B cell (primary cell): ENCODE measurements at regions not wholly inside any gene's neighbourhood (a gene's known extent, or its start where the extent isn't known, plus 50 kb on each side); places are given as distances from the start of the nearest gene placed in this dataset.

ENCODE experiments used
- ATAC-seq: fragments of 200-7000 bp; cut with Tn5 transposase; one replicate; pipeline ENCODE4 v1.10.0; 2021; ENCODE audit warnings: low read depth, mild to moderate bottlenecking, moderate number of reproducible peaks, moderate library complexity
- CTCF ChIA-PET: fragments of 350-600 bp; sonication (Branson Sonifier 250); formaldehyde crosslinking; loops from one replicate; lab custom pipeline; 2021; ENCODE audit warnings: antibody characterized with exemption, inconsistent platforms; lab: Charles Lee
- POLR2A ChIA-PET: fragments of 350-600 bp; sonication (Branson Sonifier 250); formaldehyde crosslinking; loops from one replicate; lab custom pipeline; 2021; ENCODE audit warnings: antibody characterized with exemption; lab: Charles Lee
- DNase-seq: peaks from one replicate; pipeline ENCODE4 v3.0.0; 2013
- H2AFZ ChIP-seq: 2 replicates; pipeline ENCODE4 v1.6.1; 2012; ENCODE audit warnings: mild to moderate bottlenecking, low read depth, low read length; ENCODE audit not compliant: insufficient read depth, poor library complexity, severe bottlenecking
- H3K27ac ChIP-seq, 2 donors: 1 replicate in 1 of 2; 2 replicates in 1 of 2; pipeline ENCODE4 v1.5.1; 2012 to 2013; ENCODE audit warnings: low read length in 2 of 2, mild to moderate bottlenecking in 2 of 2, moderate library complexity in 1 of 2
- H3K27me3 ChIP-seq, 4 experiments: fragments of 200-600 bp in 1 of 4; sonication (generic) in 1 of 4; replicated peaks in 1 of 4; 1 replicate in 2 of 4; 2 replicates in 2 of 4; pipeline versions ENCODE4 v1.6.1 to v1.7.0; 2013 to 2016; ENCODE audit warnings: low read length in 3 of 4, mild to moderate bottlenecking in 2 of 4, mixed read lengths in 1 of 4, moderate library complexity in 1 of 4; ENCODE audit not compliant: insufficient read depth in 4 of 4, control insufficient read depth in 3 of 4; ENCODE audit errors: control extremely low read depth in 1 of 4
- H3K36me3 ChIP-seq, 2 experiments: replicated peaks in 1 of 2; 1 replicate in 1 of 2; 2 replicates in 1 of 2; pipeline versions ENCODE4 v1.6.1 to v1.7.1; 2013; ENCODE audit warnings: low read length in 1 of 2; ENCODE audit not compliant: insufficient read depth in 2 of 2, control insufficient read depth in 1 of 2; ENCODE audit errors: control extremely low read depth in 1 of 2, extremely low read depth in 1 of 2
- H3K4me1 ChIP-seq, 2 donors: fragments of 200-600 bp in 1 of 2; sonication (generic) in 1 of 2; 1 replicate in 1 of 2; 2 replicates in 1 of 2; pipeline versions ENCODE4 v1.5.1 to v1.6.1; 2013 to 2017; ENCODE audit warnings: low read length in 2 of 2; ENCODE audit not compliant: control insufficient read depth in 2 of 2, insufficient read depth in 2 of 2
- H3K4me2 ChIP-seq: replicated peaks from 2 replicates; pipeline ENCODE3; 2012; ENCODE audit warnings: mild to moderate bottlenecking, low read depth, low read length; ENCODE audit not compliant: poor library complexity, severe bottlenecking
- H3K4me3 ChIP-seq, 5 experiments: fragments of 200-600 bp in 1 of 5; sonication (generic) in 1 of 5; 1 replicate in 3 of 5; 2 replicates in 2 of 5; pipeline versions ENCODE4 v1.5.1 to v1.7.0; 2011 to 2016; ENCODE audit warnings: low read length in 4 of 5, mild to moderate bottlenecking in 4 of 5, low read depth in 2 of 5, control low read depth in 1 of 5, moderate library complexity in 1 of 5; ENCODE audit not compliant: insufficient read depth in 1 of 5; ENCODE audit errors: control extremely low read depth in 1 of 5, extremely low read depth in 1 of 5
- H3K79me2 ChIP-seq: fragments of 200-600 bp; sonication (generic); one replicate; pipeline ENCODE4 v1.6.0; 2016; ENCODE audit warnings: low read length; ENCODE audit not compliant: control insufficient read depth, insufficient read depth
- H3K9ac ChIP-seq: fragments of 200-600 bp; sonication (generic); 2 replicates; pipeline ENCODE4 v1.6.1; 2017; ENCODE audit warnings: mild to moderate bottlenecking, low read length, moderate library complexity
- H3K9me3 ChIP-seq, 3 donors: one replicate each; pipeline versions ENCODE4 v1.6.1 to v1.7.1; 2013; ENCODE audit warnings: low read length in 2 of 3; ENCODE audit not compliant: control insufficient read depth in 2 of 3, insufficient read depth in 1 of 3; ENCODE audit errors: control extremely low read depth in 1 of 3
- H4K20me1 ChIP-seq: 2 replicates; pipeline ENCODE4 v1.6.0; 2012; ENCODE audit warnings: mild to moderate bottlenecking, low read length; ENCODE audit not compliant: insufficient read depth, control insufficient read depth, poor library complexity, severe bottlenecking
- H3K27ac Mint-ChIP-seq: one replicate; pipeline ENCODE4 v1.8.0; 2021; ENCODE audit warnings: mixed read lengths
- H3K27me3 Mint-ChIP-seq: one replicate; pipeline ENCODE4 v1.8.0; 2021; ENCODE audit warnings: mixed read lengths
- H3K4me1 Mint-ChIP-seq: one replicate; pipeline ENCODE4 v1.8.0; 2021; ENCODE audit warnings: mixed read lengths
- H3K4me3 Mint-ChIP-seq: one replicate; pipeline ENCODE4 v1.8.0; 2021; ENCODE audit warnings: mixed read lengths
- H3K9me3 Mint-ChIP-seq: one replicate; pipeline ENCODE4 v1.8.0; 2022; ENCODE audit warnings: mixed read lengths; ENCODE audit not compliant: insufficient read depth
- EZH2 ChIP-seq: IDR thresholded peaks from 2 replicates; pipeline ENCODE4 v1.6.1; 2012; ENCODE audit warnings: borderline replicate concordance, low read depth, mild to moderate bottlenecking, moderate library complexity, low read length; ENCODE audit not compliant: insufficient read depth, poor library complexity, severe bottlenecking
- WGBS: methylation state at CpG from one replicate; pipeline ENCODE4 v1.1.5; 2013; ENCODE audit warnings: missing lambda C conversion rate; ENCODE audit not compliant: insufficient coverage; 5-methylcytosine and 5-hydroxymethylcytosine counted together
- intact Hi-C: fragments of 100-400 bp; cut with micrococcal nuclease; formaldehyde crosslinking; loops from one replicate; pipeline ENCODE4 v1.10.0; 2022
- TF ChIP-seq, protein P1 (sequence below): fragments of 200-600 bp; IDR thresholded peaks from one replicate; pipeline ENCODE4 v1.8.0; 2022; ENCODE audit warnings: antibody characterized with exemption, mild to moderate bottlenecking

DNA sequence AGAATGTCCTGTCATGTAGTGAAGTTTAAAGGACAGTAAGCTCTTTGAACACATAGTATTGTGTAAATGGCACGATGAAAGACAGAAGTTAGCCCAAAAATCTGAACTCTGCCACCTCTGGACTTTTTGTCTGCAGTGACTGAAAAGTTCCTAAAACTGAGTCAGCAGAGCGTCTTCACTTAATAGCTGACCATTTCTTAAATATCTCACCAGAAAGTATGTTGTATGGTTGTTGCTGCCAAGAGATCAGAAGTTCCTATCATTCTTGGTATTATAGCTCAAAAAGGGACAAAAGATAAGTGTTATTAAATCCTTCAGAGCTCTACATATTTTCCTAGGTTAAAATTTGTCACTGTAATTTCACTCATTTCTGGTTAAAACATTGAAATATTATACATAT, 1003.0 kb downstream of the TTLL7 start:
- H3K36me3 ChIP-seq = no peaks in the 10 kb centered on the region
- Mint-ChIP-seq H3K27me3 (no peaks in the 10 kb centered on the region), H3K27ac (no peak overlapping the region), H3K4me3 (no peak overlapping the region), H3K9me3 (peaks cover 8% of the 10 kb centered on the region), H3K4me1 (no peaks in the 10 kb centered on the region)
- H3K79me2 ChIP-seq = no peaks in the 10 kb centered on the region
- no peak overlapping the region for H3K4me2 ChIP-seq
- H3K9me3 ChIP-seq = peaks cover 0 to 6% (median 0%) of the 10 kb centered on the region in 3 donors
- no peak overlapping the region for H3K27ac ChIP-seq
- H2AFZ ChIP-seq = no peak overlapping the region
- no peaks in the 10 kb centered on the region for H3K27me3 ChIP-seq
- TF ChIP-seq, protein P1, sequence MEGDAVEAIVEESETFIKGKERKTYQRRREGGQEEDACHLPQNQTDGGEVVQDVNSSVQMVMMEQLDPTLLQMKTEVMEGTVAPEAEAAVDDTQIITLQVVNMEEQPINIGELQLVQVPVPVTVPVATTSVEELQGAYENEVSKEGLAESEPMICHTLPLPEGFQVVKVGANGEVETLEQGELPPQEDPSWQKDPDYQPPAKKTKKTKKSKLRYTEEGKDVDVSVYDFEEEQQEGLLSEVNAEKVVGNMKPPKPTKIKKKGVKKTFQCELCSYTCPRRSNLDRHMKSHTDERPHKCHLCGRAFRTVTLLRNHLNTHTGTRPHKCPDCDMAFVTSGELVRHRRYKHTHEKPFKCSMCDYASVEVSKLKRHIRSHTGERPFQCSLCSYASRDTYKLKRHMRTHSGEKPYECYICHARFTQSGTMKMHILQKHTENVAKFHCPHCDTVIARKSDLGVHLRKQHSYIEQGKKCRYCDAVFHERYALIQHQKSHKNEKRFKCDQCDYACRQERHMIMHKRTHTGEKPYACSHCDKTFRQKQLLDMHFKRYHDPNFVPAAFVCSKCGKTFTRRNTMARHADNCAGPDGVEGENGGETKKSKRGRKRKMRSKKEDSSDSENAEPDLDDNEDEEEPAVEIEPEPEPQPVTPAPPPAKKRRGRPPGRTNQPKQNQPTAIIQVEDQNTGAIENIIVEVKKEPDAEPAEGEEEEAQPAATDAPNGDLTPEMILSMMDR = no peak
- no peak for TF ChIP-seq EZH2
- DNase-seq (no peak), ATAC-seq (no peak)
- ChIA-PET CTCF (no interaction called here), POLR2A (no interaction called here)
- intact Hi-C loops = no loop called here
- H4K20me1 ChIP-seq = no peaks in the 10 kb centered on the region
- 100% methylated on average over 1 of the region's 2 CpGs for WGBS
- no peak overlapping the region for H3K9ac ChIP-seq
- no peaks in the 10 kb centered on the region for H3K4me1 ChIP-seq
- no peak overlapping the region for H3K4me3 ChIP-seq

DNA sequence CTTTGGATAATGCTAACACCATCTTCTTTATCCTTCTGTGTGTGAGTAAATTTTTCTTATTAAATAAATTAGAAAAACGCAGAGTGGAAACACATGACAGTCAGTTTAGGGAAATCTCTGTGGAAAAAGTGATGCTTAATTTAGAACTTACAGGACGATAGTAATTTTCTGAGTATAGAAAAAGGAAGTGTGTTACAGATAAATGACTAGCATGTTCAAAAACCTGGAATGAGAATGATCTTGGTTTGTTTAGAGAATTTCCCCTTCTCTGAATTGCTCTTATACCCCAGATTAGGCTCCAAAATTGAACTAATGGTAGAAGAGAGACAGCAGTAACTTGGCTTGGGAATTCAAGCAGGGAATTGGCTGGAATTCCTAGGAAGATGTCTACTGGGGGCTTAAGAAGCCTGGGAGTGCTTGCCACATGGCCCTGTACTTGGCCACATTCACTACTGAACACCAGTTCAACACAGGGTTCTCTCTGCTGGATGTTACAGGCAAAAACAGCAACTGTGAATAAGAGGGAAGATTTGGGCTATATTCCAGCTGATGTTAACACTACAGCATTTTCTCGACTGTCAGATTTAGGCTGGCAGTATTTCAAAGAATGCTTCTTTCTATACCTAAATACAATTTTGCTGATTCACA, 1004.2 kb downstream of the TTLL7 start:
- intact Hi-C loops = no loop called here
- peaks cover 8% of the 10 kb centered on the region for H3K9me3 Mint-ChIP-seq
- Histone ChIP-seq H3K4me3 (no peak overlapping the region), H4K20me1 (no peaks in the 10 kb centered on the region), H3K36me3 (no peaks in the 10 kb centered on the region), H3K9me3 (peaks cover 0 to 6% (median 0%) of the 10 kb centered on the region in 3 donors), H3K4me2 (no peak overlapping the region), H3K9ac (no peak overlapping the region), H2AFZ (no peak overlapping the region), H3K27ac (no peak overlapping the region), H3K4me1 (no peaks in the 10 kb centered on the region), H3K27me3 (no peaks in the 10 kb centered on the region), H3K79me2 (no peaks in the 10 kb centered on the region)
- H3K27ac Mint-ChIP-seq = no peak overlapping the region
- CTCF ChIA-PET = no interaction called here
- H3K4me1 Mint-ChIP-seq = no peaks in the 10 kb centered on the region
- 0% methylated on average over 1 of the region's 3 CpGs for WGBS
- H3K4me3 Mint-ChIP-seq = no peak overlapping the region
- POLR2A ChIA-PET = no interaction called here
- ATAC-seq = no peak
- TF ChIP-seq, protein P1 = no peak
- no peak for TF ChIP-seq EZH2
- H3K27me3 Mint-ChIP-seq = no peaks in the 10 kb centered on the region
- DNase-seq = no peak
